ENCODE measurements at regions not wholly inside any gene's neighbourhood (a gene's known extent, or its start where the extent isn't known, plus 50 kb on each side); places are given as distances from the start of the nearest gene placed in this dataset.

DNA sequence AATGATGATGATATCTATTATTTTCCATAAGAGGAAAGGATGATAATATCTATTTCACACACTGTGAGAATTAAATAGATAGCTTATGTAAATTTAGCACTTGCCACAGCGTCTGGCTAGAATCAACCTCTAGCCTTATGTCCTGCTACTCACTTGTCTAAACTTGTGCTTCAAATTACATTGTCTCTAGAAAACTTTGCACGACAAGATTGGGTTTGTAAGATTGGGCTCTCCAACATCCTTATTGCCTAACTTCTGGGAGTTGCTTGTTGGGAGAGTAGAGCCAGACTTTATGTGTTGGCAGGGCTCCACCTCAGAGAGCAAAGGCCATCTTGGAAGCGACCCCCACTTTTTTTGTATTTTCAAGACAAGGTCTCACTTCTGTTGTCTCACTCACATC lies 50.0 kb upstream of the POGK start:
- TF ChIP-seq POLR2A (IDR thresholded peaks at IDR 0.05; ENCODE audit: control extremely low read depth in 1 of 2, low read depth in 2 of 2, low read length in 2 of 2) (no peak), HDAC2 (IDR thresholded peaks at IDR 0.05; ENCODE audit: borderline replicate concordance in 1 of 2, low read depth in 2 of 2, low read length in 2 of 2) (no peak), TEAD4 (IDR thresholded peaks at IDR 0.05; ENCODE audit: low read depth, low read length) (no peak), RAD21 (IDR thresholded peaks at IDR 0.05 in 1 of 2, conservative IDR thresholded peaks at IDR 0.05 in 1 of 2; ENCODE audit: low read depth in 2 of 2, low read length in 2 of 2) (no peak)
- TF ChIP-seq, protein P1, sequence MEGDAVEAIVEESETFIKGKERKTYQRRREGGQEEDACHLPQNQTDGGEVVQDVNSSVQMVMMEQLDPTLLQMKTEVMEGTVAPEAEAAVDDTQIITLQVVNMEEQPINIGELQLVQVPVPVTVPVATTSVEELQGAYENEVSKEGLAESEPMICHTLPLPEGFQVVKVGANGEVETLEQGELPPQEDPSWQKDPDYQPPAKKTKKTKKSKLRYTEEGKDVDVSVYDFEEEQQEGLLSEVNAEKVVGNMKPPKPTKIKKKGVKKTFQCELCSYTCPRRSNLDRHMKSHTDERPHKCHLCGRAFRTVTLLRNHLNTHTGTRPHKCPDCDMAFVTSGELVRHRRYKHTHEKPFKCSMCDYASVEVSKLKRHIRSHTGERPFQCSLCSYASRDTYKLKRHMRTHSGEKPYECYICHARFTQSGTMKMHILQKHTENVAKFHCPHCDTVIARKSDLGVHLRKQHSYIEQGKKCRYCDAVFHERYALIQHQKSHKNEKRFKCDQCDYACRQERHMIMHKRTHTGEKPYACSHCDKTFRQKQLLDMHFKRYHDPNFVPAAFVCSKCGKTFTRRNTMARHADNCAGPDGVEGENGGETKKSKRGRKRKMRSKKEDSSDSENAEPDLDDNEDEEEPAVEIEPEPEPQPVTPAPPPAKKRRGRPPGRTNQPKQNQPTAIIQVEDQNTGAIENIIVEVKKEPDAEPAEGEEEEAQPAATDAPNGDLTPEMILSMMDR (IDR thresholded peaks at IDR 0.05; ENCODE audit: control extremely low read depth in 1 of 3, insufficient read depth in 1 of 3, low read depth in 1 of 3, low read length in 3 of 3), result no peak

Data from H1 (cell line).